Peyer's patch (tissue), 4 donors: ENCODE measurements at regions not wholly inside any gene's neighbourhood (a gene's known extent, or its start where the extent isn't known, plus 50 kb on each side); places are given as distances from the start of the nearest gene placed in this dataset.

Source experiments
- DNase-seq, 3 donors: peaks; one replicate each; pipeline ENCODE4 v3.0.0-alpha.2; 2017 to 2019
- H3K27ac ChIP-seq, 4 donors: fragments of 200-600 bp; sonication (generic); one replicate each; pipeline ENCODE4 v1.5.1; 2016 to 2019
- H3K27me3 ChIP-seq, 2 donors: fragments of 200-600 bp; sonication (generic); one replicate each; pipeline ENCODE4 v1.5.1; 2019
- H3K36me3 ChIP-seq, 3 donors: fragments of 200-600 bp; sonication (generic); one replicate each; pipeline ENCODE4 v1.5.1; 2016 to 2019
- H3K4me1 ChIP-seq, 4 donors: fragments of 200-600 bp; sonication (generic); one replicate each; pipeline ENCODE4 v1.5.1; 2016 to 2019
- H3K4me3 ChIP-seq, 4 donors: fragments of 200-600 bp; sonication (generic); 1 replicate in 3 of 4; 2 replicates in 1 of 4; pipeline ENCODE4 v1.5.1; 2016 to 2019; ENCODE audit warnings: mild to moderate bottlenecking in 1 of 4
- H3K9me3 ChIP-seq, 4 donors: fragments of 200-600 bp; sonication (generic); one replicate each; pipeline ENCODE4 v1.5.1; 2016 to 2019; ENCODE audit warnings: mild to moderate bottlenecking in 1 of 4
- CTCF ChIP-seq, 6 experiments: fragments of 450-650 bp in 4 of 6; fragments of 200-600 bp in 2 of 6; sonication (generic) in 1 of 6; IDR thresholded peaks; one replicate each; pipeline ENCODE4 v1.5.1; 2017 to 2019; ENCODE audit warnings: antibody characterized with exemption in 6 of 6, mild to moderate bottlenecking in 3 of 6, moderate library complexity in 1 of 6
- POLR2A ChIP-seq, 2 donors: fragments of 450-650 bp; IDR thresholded peaks; one replicate each; pipeline ENCODE4 v1.5.1; 2017; ENCODE audit warnings: antibody characterized with exemption in 2 of 2, mild to moderate bottlenecking in 2 of 2, moderate library complexity in 2 of 2

GRCh38 chr1:30014031-30014430, 709.4 kb downstream of the MATN1 start:
- no peaks in the 10 kb centered on the region for H3K4me1 ChIP-seq
- no peak overlapping the region for H3K4me3 ChIP-seq
- H3K27ac ChIP-seq: no peak overlapping the region
- TF ChIP-seq CTCF (IDR thresholded peaks at IDR 0.05): no peak
- no peak for TF ChIP-seq POLR2A (IDR thresholded peaks at IDR 0.05)
- no peak for DNase-seq
- H3K27me3 ChIP-seq: no peaks in the 10 kb centered on the region
- H3K9me3 ChIP-seq: no peaks in the 10 kb centered on the region
- H3K36me3 ChIP-seq: no peaks in the 10 kb centered on the region

- Histone ChIP-seq H3K36me3 (no peaks in the 10 kb centered on the region), H3K27me3 (no peaks in the 10 kb centered on the region), H3K4me3 (no peak overlapping the region), H3K4me1 (no peaks in the 10 kb centered on the region), H3K9me3 (no peaks in the 10 kb centered on the region), H3K27ac (no peak overlapping the region)
- TF ChIP-seq POLR2A (IDR thresholded peaks at IDR 0.05) (no peak), CTCF (IDR thresholded peaks at IDR 0.05) (no peak)
- DNase-seq: no peak
Measured at GRCh38 chr1:30012455-30013440, 710.6 kb downstream of the MATN1 start.

GRCh38 chr1:30011970-30012369, 711.4 kb downstream of the MATN1 start:
- no peaks in the 10 kb centered on the region for H3K36me3 ChIP-seq
- H3K4me3 ChIP-seq: no peak overlapping the region
- no peaks in the 10 kb centered on the region for H3K9me3 ChIP-seq
- no peaks in the 10 kb centered on the region for H3K27me3 ChIP-seq
- H3K4me1 ChIP-seq: no peaks in the 10 kb centered on the region
- no peak for DNase-seq
- TF ChIP-seq CTCF (IDR thresholded peaks at IDR 0.05): no peak
- no peak for TF ChIP-seq POLR2A (IDR thresholded peaks at IDR 0.05)
- H3K27ac ChIP-seq: no peak overlapping the region

GRCh38 chr1:30010506-30011106, 712.8 kb downstream of the MATN1 start:
- Histone ChIP-seq H3K9me3 (no peaks in the 10 kb centered on the region), H3K27ac (no peak overlapping the region), H3K27me3 (no peaks in the 10 kb centered on the region), H3K36me3 (no peaks in the 10 kb centered on the region), H3K4me3 (no peak overlapping the region), H3K4me1 (no peaks in the 10 kb centered on the region)
- DNase-seq: no peak
- TF ChIP-seq CTCF (IDR thresholded peaks at IDR 0.05): no peak
- no peak for TF ChIP-seq POLR2A (IDR thresholded peaks at IDR 0.05)

- no peaks in the 10 kb centered on the region for H3K4me1 ChIP-seq
- TF ChIP-seq POLR2A (IDR thresholded peaks at IDR 0.05): no peak
- TF ChIP-seq CTCF (IDR thresholded peaks at IDR 0.05): no peak
- H3K4me3 ChIP-seq: no peak overlapping the region
- no peaks in the 10 kb centered on the region for H3K9me3 ChIP-seq
- no peaks in the 10 kb centered on the region for H3K36me3 ChIP-seq
- no peak overlapping the region for H3K27ac ChIP-seq
- no peak for DNase-seq
- H3K27me3 ChIP-seq: no peaks in the 10 kb centered on the region
Measured at GRCh38 chr1:30009720-30010119, 713.7 kb downstream of the MATN1 start.
